ENCODE measurements at regions not wholly inside any gene's neighbourhood (a gene's known extent, or its start where the extent isn't known, plus 50 kb on each side); places are given as distances from the start of the nearest gene placed in this dataset.

DNA sequence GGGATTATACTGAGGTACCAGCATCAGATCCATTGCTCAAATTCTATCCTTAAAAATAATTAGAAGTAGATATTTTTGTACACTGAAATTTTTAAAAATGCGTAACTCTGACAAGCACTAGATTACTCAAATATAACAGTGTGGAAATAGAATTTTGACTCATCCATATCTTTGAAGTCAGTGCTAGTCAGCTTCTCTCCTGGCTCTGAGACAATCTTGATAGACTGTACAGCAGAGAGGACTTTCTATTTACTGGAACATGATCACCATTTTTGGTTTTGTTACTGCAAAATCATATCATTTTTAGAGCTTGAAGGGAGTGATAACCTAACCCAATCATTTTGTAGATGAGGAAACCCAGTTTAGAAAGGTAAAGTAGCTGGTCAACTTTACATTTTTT is 195.0 kb downstream of the MTERF1 start:
- TF ChIP-seq CTCF (IDR thresholded peaks at IDR 0.05 in 2 of 3, conservative IDR thresholded peaks at IDR 0.05 in 1 of 3; ENCODE audit: control insufficient read depth in 2 of 3, extremely low read depth in 1 of 3, insufficient read depth in 1 of 3, low read depth in 3 of 3, low read length in 3 of 3) (no peak), USF1 (IDR thresholded peaks at IDR 0.05; ENCODE audit: borderline replicate concordance, extremely low read length, insufficient read depth, low read depth, low read length) (no peak), EGR1 (IDR thresholded peaks at IDR 0.05; ENCODE audit: borderline replicate concordance in 1 of 2, low read depth in 2 of 2, low read length in 2 of 2) (no peak), NFIC (IDR thresholded peaks at IDR 0.05; ENCODE audit: low read depth, low read length) (no peak), TBL1XR1 (IDR thresholded peaks at IDR 0.05; ENCODE audit: low read depth, low read length) (no peak), NR2C2 (IDR thresholded peaks at IDR 0.05; ENCODE audit: borderline replicate concordance, control insufficient read depth, insufficient read length, low read depth) (no peak), PBX3 (IDR thresholded peaks at IDR 0.05; ENCODE audit: insufficient replicate concordance, low read depth, low read length) (no peak)
- TF ChIP-seq, protein P1, sequence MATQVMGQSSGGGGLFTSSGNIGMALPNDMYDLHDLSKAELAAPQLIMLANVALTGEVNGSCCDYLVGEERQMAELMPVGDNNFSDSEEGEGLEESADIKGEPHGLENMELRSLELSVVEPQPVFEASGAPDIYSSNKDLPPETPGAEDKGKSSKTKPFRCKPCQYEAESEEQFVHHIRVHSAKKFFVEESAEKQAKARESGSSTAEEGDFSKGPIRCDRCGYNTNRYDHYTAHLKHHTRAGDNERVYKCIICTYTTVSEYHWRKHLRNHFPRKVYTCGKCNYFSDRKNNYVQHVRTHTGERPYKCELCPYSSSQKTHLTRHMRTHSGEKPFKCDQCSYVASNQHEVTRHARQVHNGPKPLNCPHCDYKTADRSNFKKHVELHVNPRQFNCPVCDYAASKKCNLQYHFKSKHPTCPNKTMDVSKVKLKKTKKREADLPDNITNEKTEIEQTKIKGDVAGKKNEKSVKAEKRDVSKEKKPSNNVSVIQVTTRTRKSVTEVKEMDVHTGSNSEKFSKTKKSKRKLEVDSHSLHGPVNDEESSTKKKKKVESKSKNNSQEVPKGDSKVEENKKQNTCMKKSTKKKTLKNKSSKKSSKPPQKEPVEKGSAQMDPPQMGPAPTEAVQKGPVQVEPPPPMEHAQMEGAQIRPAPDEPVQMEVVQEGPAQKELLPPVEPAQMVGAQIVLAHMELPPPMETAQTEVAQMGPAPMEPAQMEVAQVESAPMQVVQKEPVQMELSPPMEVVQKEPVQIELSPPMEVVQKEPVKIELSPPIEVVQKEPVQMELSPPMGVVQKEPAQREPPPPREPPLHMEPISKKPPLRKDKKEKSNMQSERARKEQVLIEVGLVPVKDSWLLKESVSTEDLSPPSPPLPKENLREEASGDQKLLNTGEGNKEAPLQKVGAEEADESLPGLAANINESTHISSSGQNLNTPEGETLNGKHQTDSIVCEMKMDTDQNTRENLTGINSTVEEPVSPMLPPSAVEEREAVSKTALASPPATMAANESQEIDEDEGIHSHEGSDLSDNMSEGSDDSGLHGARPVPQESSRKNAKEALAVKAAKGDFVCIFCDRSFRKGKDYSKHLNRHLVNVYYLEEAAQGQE (IDR thresholded peaks at IDR 0.05; ENCODE audit: low read depth, low read length), result no peak
